GM19324 (cell line): ENCODE measurements at regions not wholly inside any gene's neighbourhood (a gene's known extent, or its start where the extent isn't known, plus 50 kb on each side); places are given as distances from the start of the nearest gene placed in this dataset.
"Not testable (repeated sequence)": the region's sequence is repeated elsewhere in the genome, so short reads cannot be mapped to it uniquely, and the experiment has no call there.

Experiments used
- ATAC-seq: cut with Tn5 transposase; IDR thresholded peaks from one replicate; pipeline ENCODE4 v1.9.1; 2021; ENCODE audit warnings: mild to moderate bottlenecking, moderate library complexity; ENCODE audit not compliant: unreplicated experiment, low FRiP score

DNA sequence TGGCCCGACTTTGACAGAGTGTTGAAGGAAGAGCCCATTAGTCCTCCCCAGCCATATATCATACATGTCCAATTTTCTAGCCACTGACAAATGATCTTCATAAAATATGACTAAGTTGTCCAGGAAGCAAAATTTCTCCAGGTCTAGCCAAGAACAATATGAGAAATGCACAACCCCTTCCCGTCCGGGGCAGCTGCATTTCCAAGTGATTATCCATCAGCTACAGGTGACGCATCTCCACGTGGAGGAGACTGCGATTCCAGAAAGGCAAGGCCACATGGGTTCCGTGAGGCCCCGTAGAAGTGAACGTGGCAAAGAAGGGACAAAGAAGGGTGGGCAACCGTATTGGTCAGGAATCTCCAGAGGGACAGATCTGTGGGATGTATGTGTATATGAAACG lies 118.6 kb downstream of the ATP6V0E2 start:
- not testable (repeated sequence) for ATAC-seq

DNA sequence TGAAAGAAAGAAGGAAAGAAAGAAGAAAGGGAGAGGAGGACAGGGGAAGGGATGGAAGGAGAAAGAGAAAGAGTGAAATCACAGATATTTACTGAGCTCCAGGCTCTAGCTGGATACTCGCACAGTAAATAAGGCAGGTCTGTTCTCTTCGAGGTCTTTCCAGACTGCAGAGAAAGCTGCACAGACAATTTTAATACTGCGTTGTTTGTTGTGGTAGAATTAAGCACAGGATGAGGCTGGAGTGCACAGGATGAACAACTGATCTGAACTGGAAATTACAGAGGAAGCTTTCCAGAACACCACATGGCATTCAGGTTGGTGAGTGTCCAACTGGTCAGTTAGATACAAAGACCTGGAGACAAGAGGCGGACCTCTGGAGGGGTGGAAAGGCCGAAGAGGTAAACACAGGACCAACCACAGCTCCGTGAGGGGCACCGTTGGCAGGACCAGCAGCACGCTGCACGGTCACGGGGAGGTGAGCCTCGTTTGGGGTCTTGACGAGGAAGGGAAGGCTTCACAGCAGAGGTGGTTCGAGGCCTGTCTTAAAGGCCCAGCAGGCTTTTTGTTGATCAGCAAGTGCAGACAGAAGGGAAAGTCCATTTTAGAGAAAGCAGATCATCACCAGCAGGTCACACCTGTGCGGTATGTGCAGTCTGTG lies 121.7 kb downstream of the ATP6V0E2 start:
- ATAC-seq, result not testable (repeated sequence)

DNA sequence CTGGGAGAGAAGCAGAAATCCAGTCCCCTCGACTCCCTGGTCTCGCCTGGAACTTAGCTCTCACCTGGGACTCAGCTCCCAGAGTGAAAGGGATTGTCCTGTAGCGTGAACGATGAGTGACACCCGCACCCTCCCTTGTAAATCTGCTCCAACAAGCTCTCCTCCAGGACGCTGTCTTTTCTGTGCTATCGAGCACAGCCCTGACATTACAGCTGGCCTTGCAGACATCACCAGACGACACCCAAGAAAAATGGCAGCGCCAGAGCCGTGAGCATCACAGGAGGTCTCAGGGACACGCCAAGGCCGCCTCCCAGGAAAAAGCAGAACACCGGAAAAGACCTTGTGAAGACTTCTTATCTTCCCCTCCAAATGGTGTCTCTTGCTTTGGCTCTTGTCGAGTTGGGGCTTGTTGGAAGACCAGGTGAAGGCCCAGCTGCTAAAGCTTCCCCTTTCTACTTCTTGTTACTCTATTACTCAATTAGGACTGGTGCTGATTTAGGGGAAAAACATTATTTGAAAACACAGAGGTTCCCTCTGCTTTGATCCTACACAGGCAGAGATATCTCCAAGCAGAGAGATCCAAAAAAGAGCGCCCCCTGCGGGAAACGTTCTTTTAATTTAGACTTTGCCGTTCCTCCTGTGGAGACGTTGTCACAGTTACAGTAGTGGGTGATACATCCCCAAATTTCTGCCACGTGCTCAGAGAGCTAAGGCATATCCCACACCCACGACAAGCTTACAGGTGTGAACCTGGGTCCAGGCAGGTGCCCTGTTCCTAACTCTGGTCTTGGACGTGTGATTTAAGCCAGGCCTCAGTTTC lies 127.2 kb downstream of the ATP6V0E2 start:
- ATAC-seq, result not testable (repeated sequence)

DNA sequence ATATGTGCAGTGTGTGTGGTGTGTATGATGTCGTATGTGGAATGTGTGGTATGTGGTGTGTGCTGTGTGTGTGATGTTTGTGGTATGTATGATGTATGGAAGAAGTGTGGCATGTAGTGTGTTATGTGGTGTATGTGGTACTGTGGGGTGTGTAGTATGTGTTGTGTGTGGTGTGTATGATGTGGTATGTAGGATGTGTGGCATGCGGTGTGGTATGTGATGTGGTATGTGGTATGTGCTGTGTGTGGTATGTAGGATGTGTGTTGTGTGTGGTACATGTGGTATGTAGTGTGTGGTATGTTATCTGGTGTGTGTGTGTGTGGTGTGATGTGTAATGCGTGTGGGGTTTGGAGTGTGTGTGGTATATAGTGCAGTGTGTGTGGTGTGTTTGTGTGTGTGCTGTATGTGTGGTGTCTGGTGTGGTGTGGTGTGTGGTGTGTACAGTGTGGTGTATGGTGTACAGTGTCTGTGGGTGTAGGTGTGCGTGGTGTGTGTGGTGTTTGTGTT lies 129.6 kb downstream of the ATP6V0E2 start:
- no peak for ATAC-seq

DNA sequence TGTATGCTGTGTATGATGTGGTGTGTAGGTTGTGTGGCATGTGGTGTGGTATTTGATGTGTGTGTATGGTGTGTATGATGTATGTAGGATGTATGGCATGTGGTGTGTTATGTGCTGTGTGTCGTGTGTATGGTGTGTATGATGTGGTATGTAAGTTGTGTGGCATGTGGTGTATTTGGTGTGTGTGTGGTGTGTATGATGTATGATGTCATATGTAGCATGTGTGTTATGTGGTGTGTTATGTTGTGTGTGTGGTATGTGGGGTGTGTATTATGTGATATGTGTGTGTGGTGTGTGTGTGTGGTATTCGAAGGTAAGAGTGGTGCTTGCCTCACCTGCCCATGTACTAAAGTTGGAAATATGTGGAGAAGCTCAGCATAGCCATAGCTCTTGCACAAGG lies 130.2 kb downstream of the ATP6V0E2 start:
- ATAC-seq, result not testable (repeated sequence)

DNA sequence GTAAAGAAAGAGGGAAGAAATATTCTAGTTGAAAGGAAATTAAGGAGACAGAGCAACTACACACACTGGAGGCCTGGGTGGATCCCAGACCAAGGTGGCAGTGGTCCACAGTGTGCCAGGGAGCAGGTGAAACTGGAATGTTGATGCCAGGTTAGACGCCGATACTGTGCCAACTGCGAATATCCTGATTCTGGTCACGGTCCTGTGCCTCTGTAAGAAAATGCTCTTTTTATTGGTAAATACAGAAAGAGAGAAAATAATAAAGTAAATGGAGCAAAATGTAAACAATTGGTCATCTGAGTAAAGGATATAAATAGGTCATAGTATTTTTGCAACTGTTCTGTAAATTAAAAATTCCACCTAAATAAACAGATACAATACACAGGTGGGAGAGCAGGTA lies 131.1 kb downstream of the ATP6V0E2 start:
- not testable (repeated sequence) for ATAC-seq

DNA sequence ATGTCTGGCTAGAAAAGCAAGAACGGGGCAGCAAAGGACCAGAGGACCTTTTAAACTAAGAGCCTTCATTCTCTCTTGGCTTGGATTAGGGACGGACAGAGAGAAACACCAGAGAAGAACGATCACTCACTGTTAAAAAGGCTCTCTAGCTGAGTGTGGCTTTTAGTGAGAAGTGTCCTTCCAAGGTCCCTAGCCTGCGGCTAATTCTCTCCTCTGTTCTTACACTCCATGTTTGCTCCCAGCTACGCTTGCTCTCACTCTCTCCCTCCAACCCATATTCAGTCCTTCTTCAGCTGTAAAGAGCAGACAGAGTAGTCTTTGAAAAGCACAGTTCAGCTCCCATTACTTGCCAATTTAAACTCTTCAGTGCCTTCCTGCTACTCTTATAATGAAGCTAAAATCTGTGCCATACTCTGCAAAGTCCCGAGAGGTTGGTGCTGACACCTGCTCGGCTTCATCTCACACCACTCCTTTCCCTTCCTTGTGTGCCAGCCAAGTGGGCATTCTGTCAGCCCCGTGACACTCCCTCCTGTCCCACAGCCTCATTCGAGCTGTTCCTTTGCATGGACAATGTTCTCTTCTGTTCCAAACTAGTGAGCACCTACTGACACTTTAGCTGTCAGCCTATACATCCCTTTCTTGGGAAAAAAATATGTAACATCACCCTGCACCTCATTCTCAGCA lies 136.0 kb downstream of the ATP6V0E2 start:
- not testable (repeated sequence) for ATAC-seq

DNA sequence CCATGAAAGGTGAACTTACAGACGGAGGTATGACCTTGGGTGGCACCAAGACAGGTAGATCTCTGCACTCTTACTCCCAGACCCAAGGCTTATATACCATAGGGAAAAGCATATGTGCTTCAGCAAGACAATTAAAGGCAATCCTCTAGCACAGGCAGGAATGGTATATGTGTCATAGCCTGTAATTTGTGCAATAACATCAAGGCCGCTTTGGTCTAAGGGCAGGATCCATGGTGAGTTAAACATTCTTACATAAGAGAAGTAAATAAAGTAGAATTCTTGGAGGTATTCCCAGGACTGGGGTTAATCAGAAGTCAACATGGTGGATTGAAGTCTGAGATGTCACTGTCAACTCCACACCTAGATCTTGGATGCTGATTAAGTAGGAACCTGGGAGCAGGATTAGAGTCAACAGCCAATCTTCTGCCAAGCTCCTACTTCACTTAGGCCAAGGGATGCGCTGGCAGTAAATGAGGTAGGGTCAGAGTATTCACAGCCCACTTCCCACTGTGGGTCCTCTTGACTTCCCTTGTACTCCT lies 143.0 kb downstream of the ATP6V0E2 start:
- not testable (repeated sequence) for ATAC-seq

DNA sequence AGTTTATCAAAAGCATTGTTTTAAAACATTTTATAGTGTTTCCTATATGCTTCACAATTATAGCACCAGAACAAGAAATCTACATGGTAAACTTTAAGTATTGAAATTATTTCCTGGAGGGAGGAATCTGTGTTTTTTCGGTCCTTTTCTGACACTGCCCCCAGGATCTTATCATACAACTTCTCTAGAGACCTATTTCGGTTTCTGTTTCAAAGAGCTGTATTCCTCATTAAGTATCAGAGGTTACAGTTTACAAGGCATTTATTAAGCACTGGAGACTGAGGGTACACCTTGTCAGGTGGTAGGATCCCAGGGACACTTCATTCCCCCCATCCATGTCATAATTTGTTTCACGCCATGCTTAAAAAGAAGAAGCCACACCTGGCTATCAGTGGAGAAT lies 146.4 kb downstream of the ATP6V0E2 start:
- not testable (repeated sequence) for ATAC-seq

DNA sequence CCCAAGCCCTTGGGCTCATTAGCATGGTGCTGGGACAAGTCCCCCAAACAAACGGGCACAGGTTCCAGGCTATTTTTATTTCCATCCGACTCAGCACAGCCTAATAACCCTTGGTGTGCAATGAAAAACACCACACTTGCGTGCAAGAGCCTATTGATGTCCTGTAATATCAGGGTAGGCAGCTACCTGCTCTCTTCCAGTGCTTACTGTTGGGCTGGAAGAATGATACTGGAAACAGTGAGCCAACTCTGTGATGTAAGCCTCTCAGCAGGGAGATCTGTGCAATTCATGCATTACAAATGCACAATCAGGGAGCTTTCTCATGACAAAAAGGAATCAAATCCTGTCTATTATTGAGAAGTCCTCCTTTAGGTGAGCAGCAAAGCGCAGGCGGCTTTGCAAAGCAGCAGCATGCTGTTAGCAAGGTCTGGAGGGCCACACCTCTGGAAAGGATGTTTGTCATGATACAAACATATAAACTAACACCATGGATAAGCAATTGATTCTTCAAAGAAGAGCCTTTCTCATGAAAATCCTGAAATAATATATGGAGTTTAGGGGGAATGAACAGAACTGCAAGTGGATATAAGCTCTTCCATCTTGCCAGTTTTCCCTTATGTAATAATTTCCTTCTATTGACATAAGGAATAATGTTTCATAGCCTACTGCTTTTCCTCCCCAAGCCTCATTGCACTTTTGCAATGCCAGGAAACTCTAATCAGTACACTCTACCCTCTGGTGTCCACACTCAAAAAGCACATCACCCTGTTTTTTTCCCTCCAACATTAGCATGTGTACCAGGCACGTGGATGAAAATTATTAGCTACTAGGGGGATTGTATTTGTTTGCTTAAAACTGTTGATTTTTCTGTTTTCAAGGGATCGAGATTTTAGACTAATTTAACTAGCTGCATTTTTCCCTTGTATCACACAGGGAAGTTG lies 151.1 kb downstream of the ATP6V0E2 start:
- not testable (repeated sequence) for ATAC-seq

DNA sequence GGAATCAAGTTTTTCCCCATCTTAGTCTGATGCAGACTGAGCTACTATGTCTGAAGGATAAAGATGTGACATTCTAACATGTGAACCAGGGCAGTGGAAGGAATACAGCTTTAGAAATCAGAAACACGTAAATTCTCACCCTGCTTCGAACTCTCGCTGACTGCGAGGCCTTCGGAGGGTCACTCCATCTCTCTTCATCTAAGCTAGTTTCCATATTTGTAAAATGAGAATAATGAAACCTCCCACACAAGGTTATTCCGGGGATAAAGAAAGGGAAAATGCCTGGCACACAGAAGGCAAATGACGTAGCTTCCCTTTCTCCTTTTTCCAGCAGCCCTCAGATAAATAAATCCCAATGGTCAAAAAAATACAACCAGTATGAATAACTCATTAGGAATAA lies 152.0 kb downstream of the ATP6V0E2 start:
- not testable (repeated sequence) for ATAC-seq

DNA sequence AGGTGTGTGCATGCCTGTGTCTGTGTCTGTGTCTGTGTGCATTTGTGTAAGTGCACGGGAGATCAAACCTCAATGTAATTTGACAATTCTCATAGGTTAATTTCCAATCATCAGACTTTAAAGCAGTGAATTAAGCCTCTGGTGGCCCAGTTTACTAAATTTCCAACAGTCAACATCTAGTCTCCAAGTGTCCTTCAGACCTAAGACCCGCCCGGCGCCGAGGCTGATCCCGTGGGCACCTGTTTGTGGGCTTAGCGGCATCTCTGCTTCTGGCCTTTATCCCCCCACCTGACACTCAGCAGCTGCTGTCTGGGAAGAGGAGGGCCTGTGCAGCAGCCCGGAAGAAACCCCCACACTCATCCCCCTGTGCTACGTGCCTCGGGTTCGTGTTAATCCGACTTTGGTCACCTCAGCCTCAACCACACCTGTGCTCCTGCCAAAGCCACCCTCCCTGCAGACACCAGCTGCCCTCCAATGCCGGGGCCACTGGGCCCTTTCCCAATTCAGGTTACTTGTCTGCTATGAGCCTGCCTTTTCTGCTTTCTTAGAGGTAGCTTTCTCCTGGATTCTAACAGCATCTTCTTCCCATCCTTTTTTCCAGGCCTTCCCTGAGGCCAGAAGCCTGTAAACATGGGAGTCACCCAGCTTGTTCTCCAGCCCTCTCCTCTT lies 154.7 kb downstream of the ATP6V0E2 start:
- ATAC-seq, result not testable (repeated sequence)

DNA sequence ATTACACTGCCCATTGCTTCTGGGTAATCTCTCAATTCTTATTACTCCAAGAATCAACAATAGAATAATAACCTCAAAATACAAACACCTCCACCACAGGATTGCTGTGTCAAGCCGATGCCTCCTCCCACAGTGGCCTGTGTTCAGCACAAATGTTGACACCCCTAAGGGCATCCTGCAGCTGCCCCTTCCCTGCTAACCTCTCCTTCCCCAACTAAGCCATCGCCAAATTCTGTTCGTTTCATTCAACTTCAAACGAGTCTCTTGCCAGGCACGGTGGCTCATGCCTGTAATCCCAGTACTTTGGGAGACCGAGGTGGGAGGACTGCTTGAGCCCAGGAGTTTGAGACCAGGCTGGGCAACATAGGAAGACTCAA lies 155.2 kb downstream of the ATP6V0E2 start:
- not testable (repeated sequence) for ATAC-seq

DNA sequence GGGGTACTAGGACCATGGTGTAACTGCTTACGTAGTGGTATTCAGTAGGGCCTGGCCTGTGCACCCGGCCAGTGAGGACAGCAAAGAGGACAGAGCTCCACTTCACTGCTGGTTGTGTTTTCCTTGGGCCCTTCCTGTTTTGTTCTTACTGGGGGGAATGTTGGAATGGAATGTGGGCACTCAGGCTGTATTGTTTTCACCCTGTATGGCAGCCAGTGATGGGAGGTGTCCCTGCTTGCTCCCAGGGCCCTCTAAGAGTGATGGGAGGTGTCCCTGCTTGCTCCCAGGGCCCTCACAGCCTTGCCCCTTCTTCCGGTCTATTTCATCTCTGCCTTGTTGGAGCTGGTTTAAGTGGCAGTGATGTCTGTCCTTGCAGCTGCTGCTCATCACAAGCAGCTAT lies 158.0 kb downstream of the ATP6V0E2 start:
- ATAC-seq, result not testable (repeated sequence)

DNA sequence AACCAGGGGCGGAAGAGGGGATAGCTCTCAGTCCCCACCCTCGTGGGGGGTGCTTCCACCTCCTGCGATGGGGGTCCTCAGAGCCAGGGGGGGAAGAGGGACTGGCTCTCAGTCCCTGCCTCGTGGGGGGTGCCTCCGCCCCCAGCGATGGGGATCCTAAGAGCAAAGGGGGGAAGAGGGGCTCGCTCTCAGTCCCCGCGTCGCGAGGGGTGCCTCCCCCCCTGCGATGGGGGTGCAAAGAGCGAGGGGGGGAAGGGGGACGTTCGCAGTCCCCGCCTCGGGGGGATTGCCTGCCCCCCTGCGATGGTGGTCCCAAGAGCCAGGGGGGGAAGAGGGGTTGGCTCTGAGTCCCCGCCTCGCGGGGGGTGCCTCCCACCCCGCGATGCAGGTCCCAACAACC lies 159.9 kb downstream of the ATP6V0E2 start:
- not testable (repeated sequence) for ATAC-seq

DNA sequence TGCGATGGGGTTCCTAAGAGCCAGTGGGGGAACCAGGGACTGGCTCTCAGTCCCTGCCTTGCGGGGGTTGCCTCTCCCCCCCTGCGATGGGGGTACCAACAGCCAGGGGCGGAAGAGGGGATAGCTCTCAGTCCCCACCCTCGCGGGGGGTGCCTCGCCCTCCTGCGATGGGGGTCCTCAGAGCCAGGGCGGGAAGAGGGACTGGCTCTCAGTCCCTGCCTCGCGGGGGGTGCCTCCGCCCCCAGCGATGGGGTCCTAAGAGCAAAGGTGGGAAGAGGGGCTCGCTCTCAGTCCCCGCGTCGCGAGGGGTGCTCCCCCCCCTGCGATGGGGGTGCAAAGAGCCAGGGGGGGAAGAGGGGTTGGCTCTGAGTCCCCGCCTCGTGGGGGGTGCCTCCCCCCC lies 162.0 kb downstream of the ATP6V0E2 start:
- ATAC-seq, result not testable (repeated sequence)

DNA sequence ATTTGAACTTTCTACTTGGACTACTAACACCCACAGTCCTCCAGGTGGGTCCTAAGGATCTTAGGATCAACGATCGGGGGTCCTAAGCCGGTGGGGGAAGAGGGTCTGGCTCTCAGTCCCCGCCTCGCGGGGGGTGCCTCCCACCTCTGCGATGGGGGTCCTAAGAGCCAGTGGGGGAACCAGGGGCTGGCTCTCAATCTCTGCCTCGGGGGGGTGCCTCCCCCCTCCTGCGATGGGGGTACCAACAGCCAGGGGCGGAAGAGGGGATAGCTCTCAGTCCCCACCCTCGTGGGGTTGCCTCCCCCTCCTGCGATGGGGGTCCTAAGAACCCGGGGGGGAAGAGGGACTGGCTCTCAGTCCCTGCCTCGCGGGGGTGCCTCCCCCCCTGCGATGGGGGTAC lies 165.3 kb downstream of the ATP6V0E2 start:
- ATAC-seq, result not testable (repeated sequence)

DNA sequence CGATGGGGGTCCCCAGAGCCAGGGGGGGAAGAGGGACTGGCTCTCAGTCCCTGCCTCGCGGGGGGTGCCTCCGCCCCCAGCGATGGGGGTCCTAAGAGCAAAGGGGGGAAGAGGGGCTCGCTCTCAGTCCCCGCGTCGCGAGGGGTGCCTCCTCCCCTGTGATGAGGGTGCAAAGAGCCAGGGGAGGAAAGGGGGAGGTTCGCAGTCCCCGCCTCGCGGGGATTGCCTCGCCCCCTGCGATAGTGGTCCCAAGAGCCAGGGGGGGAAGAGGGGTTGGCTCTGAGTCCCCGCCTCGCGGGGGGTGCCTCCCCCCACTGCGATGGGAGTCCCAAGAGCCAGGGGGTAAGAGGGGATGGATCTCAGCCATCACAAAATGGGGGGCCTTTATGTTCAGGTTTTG lies 168.5 kb downstream of the ATP6V0E2 start:
- not testable (repeated sequence) for ATAC-seq

DNA sequence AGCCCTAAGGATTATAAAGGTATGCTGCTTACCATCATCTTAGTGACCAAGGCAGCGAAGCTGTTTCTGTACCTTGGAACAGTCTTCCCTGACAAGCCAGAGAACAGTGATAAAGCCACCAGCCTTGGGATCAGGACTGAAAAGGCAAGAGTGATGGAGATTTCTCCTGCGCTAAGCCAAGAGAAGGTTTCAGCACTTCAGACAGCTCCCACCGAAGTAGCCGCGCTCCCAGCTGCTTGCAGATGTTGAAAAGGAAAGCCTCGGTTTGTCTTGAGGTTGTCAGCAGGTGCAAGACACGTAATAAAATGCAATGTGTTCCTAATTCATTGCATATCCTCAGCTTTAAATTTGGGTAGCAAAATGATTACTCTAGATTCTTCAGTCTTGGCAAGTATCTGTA lies 171.0 kb downstream of the ATP6V0E2 start:
- not testable (repeated sequence) for ATAC-seq
